Endothelial cell of umbilical vein (primary cell): ENCODE measurements at regions not wholly inside any gene's neighbourhood (a gene's known extent, or its start where the extent isn't known, plus 50 kb on each side); places are given as distances from the start of the nearest gene placed in this dataset.

ENCODE experiments used
- BruUV-seq: library from RNA; stranded (reverse); fragments of 400-500 nt; replicated peaks from 2 replicates; lab custom pipeline; 2021; lab: Mats Ljungman, UMichigan
- CTCF ChIA-PET: fragments of 300-600, 350-600 bp; sonication (Branson Sonifier 250); formaldehyde crosslinking; loops from one replicate; lab custom pipeline; 2021; ENCODE audit warnings: antibody characterized with exemption, inconsistent platforms; lab: Charles Lee
- POLR2A ChIA-PET: fragments of 300-600, 350-600 bp; sonication (Branson Sonifier 250); formaldehyde crosslinking; loops from one replicate; lab custom pipeline; 2021; ENCODE audit warnings: antibody characterized with exemption, inconsistent platforms; lab: Charles Lee
- DNase-seq: peaks from one replicate; pipeline ENCODE4 v3.0.0-alpha.2; 2011; ENCODE audit warnings: low read depth, low spot score
- FAIRE-seq: peaks from 2 replicates; lab custom pipeline; 2011; peaks lifted over from hg19 to GRCh38; lab: Jason Lieb, UNC
- H2AFZ ChIP-seq: 2 replicates; pipeline ENCODE4 v1.6.0; 2012; ENCODE audit warnings: low read depth, low read length, control low read depth, inconsistent platforms
- H3K27ac ChIP-seq: 2 replicates; pipeline ENCODE4 v1.5.1; 2011; ENCODE audit warnings: low read depth, mild to moderate bottlenecking, control low read depth, low read length, moderate library complexity; ENCODE audit not compliant: insufficient read depth
- H3K27me3 ChIP-seq, 2 experiments: 2 replicates each; pipeline versions ENCODE4 v1.6.0 to v1.6.1; 2011; ENCODE audit warnings: low read length in 2 of 2, mixed read lengths in 1 of 2; ENCODE audit not compliant: control insufficient read depth in 2 of 2, insufficient read depth in 2 of 2
- H3K36me3 ChIP-seq, 2 experiments: 2 replicates in 1 of 2; 3 replicates in 1 of 2; pipeline ENCODE4 v1.5.1; 2011; ENCODE audit warnings: low read length in 2 of 2, mild to moderate bottlenecking in 1 of 2, moderate library complexity in 1 of 2; ENCODE audit not compliant: control insufficient read depth in 2 of 2, insufficient read depth in 2 of 2; ENCODE audit errors: extremely low read depth in 1 of 2
- H3K4me1 ChIP-seq: 3 replicates; pipeline ENCODE4 v1.5.1; 2011; ENCODE audit warnings: mild to moderate bottlenecking, low read length; ENCODE audit not compliant: control insufficient read depth, insufficient read depth; ENCODE audit errors: extremely low read depth
- H3K4me2 ChIP-seq: 2 replicates; pipeline ENCODE4 v1.6.1; 2011; ENCODE audit warnings: low read length, control low read depth, mixed read lengths; ENCODE audit not compliant: insufficient read depth
- H3K4me3 ChIP-seq, 3 experiments: fragments of 200-600 bp in 1 of 3; sonication (generic), shearing (Covaris generic) in 1 of 3; replicated peaks in 1 of 3; 2 replicates each; pipeline ENCODE4 v1.5.1; 2011 to 2016; ENCODE audit warnings: control low read depth in 3 of 3, low read length in 3 of 3, mild to moderate bottlenecking in 2 of 3, inconsistent platforms in 1 of 3, low read depth in 1 of 3, moderate library complexity in 1 of 3; ENCODE audit not compliant: insufficient read depth in 1 of 3
- H3K79me2 ChIP-seq: 2 replicates; pipeline ENCODE4 v1.6.0; 2012; ENCODE audit warnings: low read length, inconsistent platforms; ENCODE audit not compliant: control insufficient read depth, insufficient read depth
- H3K9ac ChIP-seq: replicated peaks from 2 replicates; pipeline ENCODE3; 2011; ENCODE audit warnings: low read length, control low read depth; ENCODE audit not compliant: insufficient read depth; ENCODE audit errors: extremely low read depth
- H3K9me1 ChIP-seq: replicated peaks from 3 replicates; pipeline ENCODE4 v1.6.0; 2011; ENCODE audit warnings: mild to moderate bottlenecking, low read length; ENCODE audit not compliant: control insufficient read depth, insufficient read depth; ENCODE audit errors: extremely low read depth
- H3K9me3 ChIP-seq: replicated peaks from 2 replicates; pipeline ENCODE4 v1.5.1; 2012; ENCODE audit warnings: low read length, inconsistent platforms; ENCODE audit not compliant: control insufficient read depth, insufficient read depth
- H4K20me1 ChIP-seq: replicated peaks from 2 replicates; pipeline ENCODE3; 2011; ENCODE audit warnings: mild to moderate bottlenecking, low read length; ENCODE audit not compliant: control insufficient read depth, insufficient read depth; ENCODE audit errors: extremely low read depth
- CTCF ChIP-seq, 2 donors: IDR thresholded peaks; 1 replicate in 1 of 2; 2 replicates in 1 of 2; pipeline ENCODE4 v1.5.1; 2011; ENCODE audit warnings: low read length in 2 of 2, mild to moderate bottlenecking in 2 of 2, moderate library complexity in 2 of 2, control low read depth in 1 of 2, inconsistent platforms in 1 of 2, low read depth in 1 of 2; ENCODE audit not compliant: insufficient read depth in 1 of 2; ENCODE audit errors: extremely low read depth in 1 of 2
- EZH2 ChIP-seq: IDR thresholded peaks from 2 replicates; pipeline ENCODE4 v1.6.1; 2012; ENCODE audit warnings: borderline replicate concordance, low read depth, mild to moderate bottlenecking, moderate library complexity, low read length, inconsistent platforms; ENCODE audit not compliant: severe bottlenecking
- FOS ChIP-seq: IDR thresholded peaks from 2 replicates; pipeline ENCODE4 v1.6.1; 2011; ENCODE audit warnings: mild to moderate bottlenecking, low read length, moderate library complexity, borderline replicate concordance; ENCODE audit not compliant: insufficient read depth
- GATA2 ChIP-seq: IDR thresholded peaks from 2 replicates; pipeline ENCODE4 v1.7.0; 2011; ENCODE audit warnings: low read depth, mild to moderate bottlenecking, moderate library complexity, mixed read lengths, low read length; ENCODE audit not compliant: insufficient read length, insufficient read depth
- JUN ChIP-seq: IDR thresholded peaks from 2 replicates; pipeline ENCODE4 v1.6.1; 2011; ENCODE audit warnings: borderline replicate concordance, low read depth; ENCODE audit not compliant: insufficient read length, insufficient read depth
- MAX ChIP-seq: IDR thresholded peaks from 2 replicates; pipeline ENCODE4 v1.6.1; 2011; ENCODE audit not compliant: insufficient read depth, insufficient read length
- MYC ChIP-seq: IDR thresholded peaks from one replicate; pipeline ENCODE4 v1.6.1; 2011; ENCODE audit warnings: mild to moderate bottlenecking, low read depth, low read length
- POLR2A ChIP-seq: IDR thresholded peaks from 2 replicates; pipeline ENCODE4 v1.6.1; 2012; ENCODE audit warnings: low read depth, mild to moderate bottlenecking, control low read depth, low read length
- POLR2AphosphoS5 ChIP-seq: IDR thresholded peaks from 2 replicates; pipeline ENCODE4 v1.6.1; 2012; ENCODE audit warnings: low read depth, mild to moderate bottlenecking, control low read depth, low read length, moderate library complexity; ENCODE audit not compliant: insufficient read depth
- dilution Hi-C: fragments of 300-500 bp; cut with MboI; formaldehyde crosslinking; loops from one replicate; pipeline ENCODE4 v1.15.0; 2019; ENCODE audit warnings: low sequenced_read_pairs; ENCODE audit not compliant: extremely low pct_ligation_motif_present
- intact Hi-C: fragments of 100-400 bp; cut with micrococcal nuclease; formaldehyde crosslinking; loops from one replicate; pipeline ENCODE4 v1.10.0; 2022

GRCh38 chr12:89033062-89033461 lies 319.2 kb downstream of the DUSP6 start:
- dilution Hi-C loops (loop anchor here (25.0 kb wide), 1 partner anchor 429 kb away; no protein-coding TSS in a partner anchor), intact Hi-C loops (no loop called here)
- BruUV-seq = no TSS peak
- Histone ChIP-seq H3K27ac (no peak overlapping the region), H3K4me2 (no peak overlapping the region), H4K20me1 (no peaks in the 10 kb centered on the region), H3K9ac (no peak overlapping the region), H3K4me1 (no peaks in the 10 kb centered on the region), H3K4me3 (no peak overlapping the region), H3K27me3 (no peaks in the 10 kb centered on the region), H3K9me3 (no peaks in the 10 kb centered on the region), H3K79me2 (no peaks in the 10 kb centered on the region), H3K9me1 (no peaks in the 10 kb centered on the region), H3K36me3 (no peaks in the 10 kb centered on the region), H2AFZ (no peak overlapping the region)
- CTCF ChIA-PET = interaction anchor here (0.6 to 1.7 kb wide), 4 partner anchors 11 to 97 kb away, joined by 3 to 10 read pairs (median 5); no protein-coding TSS in a partner anchor
- POLR2A ChIA-PET = no interaction called here
- TF ChIP-seq POLR2AphosphoS5 (no peak), GATA2 (no peak), FOS (no peak), CTCF (IDR thresholded peaks at IDR 0.05; ENCODE audit: extremely low read depth in 1 of 2, insufficient read depth in 1 of 2, low read depth in 1 of 2, low read length in 2 of 2) (no peak), JUN (no peak), MYC (no peak), EZH2 (no peak), POLR2A (no peak), MAX (no peak)
- FAIRE-seq (no peak), DNase-seq (no peak)
